IMR-90 (cell line): ENCODE measurements at regions not wholly inside any gene's neighbourhood (a gene's known extent, or its start where the extent isn't known, plus 50 kb on each side); places are given as distances from the start of the nearest gene placed in this dataset.
A peak's percentile ranks its signal among the peaks of the same experiment; 100 is the strongest.

Source experiments
- ATAC-seq: fragments of 200-7000 bp; cut with Tn5 transposase; 2 replicates; pipeline ENCODE4 v1.9.1; 2020; ENCODE audit warnings: low read depth, mild to moderate bottlenecking, moderate library complexity
- BruUV-seq: library from RNA; stranded (reverse); fragments of 400-500 nt; replicated peaks from 2 replicates; lab custom pipeline; 2021; lab: Mats Ljungman, UMichigan
- CTCF ChIA-PET: fragments of 300-600 bp; formaldehyde crosslinking; extraction: SDS; loops from one replicate; lab custom pipeline; 2021; ENCODE audit warnings: antibody characterized with exemption; lab: Yijun Ruan, JAX
- POLR2A ChIA-PET: fragments of 300-600 bp; sonication (Branson Sonifier 250); formaldehyde crosslinking; loops from one replicate; lab custom pipeline; 2022; ENCODE audit warnings: antibody characterized with exemption; ENCODE audit not compliant: unreplicated experiment; lab: Charles Lee
- DNase-seq: peaks from one replicate; pipeline ENCODE4 v3.0.0; 2013
- H2AFZ ChIP-seq: replicated peaks from 2 replicates; pipeline ENCODE3; 2013; ENCODE audit warnings: low read length, mild to moderate bottlenecking; ENCODE audit not compliant: poor library complexity
- H2AK5ac ChIP-seq: 2 replicates; pipeline ENCODE4 v1.6.1; 2013; ENCODE audit warnings: low read depth, low read length, inconsistent platforms
- H2AK9ac ChIP-seq: replicated peaks from 2 replicates; pipeline ENCODE3; 2013; ENCODE audit warnings: mild to moderate bottlenecking, low read depth, low read length, moderate library complexity; ENCODE audit not compliant: poor library complexity
- H2BK120ac ChIP-seq: 2 replicates; pipeline ENCODE4 v1.6.1; 2013; ENCODE audit warnings: low read depth, low read length, inconsistent platforms
- H2BK15ac ChIP-seq: 3 replicates; pipeline ENCODE4 v1.6.1; 2013; ENCODE audit warnings: low read depth, low read length, inconsistent platforms
- H2BK20ac ChIP-seq: 2 replicates; pipeline ENCODE4 v1.6.1; 2013; ENCODE audit warnings: low read depth, mild to moderate bottlenecking, inconsistent platforms, low read length, moderate library complexity
- H2BK5ac ChIP-seq: 2 replicates; pipeline ENCODE4 v1.6.1; 2013; ENCODE audit warnings: mild to moderate bottlenecking, low read depth, low read length, inconsistent platforms; ENCODE audit not compliant: poor library complexity, severe bottlenecking
- H3K14ac ChIP-seq: replicated peaks from 2 replicates; pipeline ENCODE4 v1.6.1; 2013; ENCODE audit warnings: low read depth, low read length, inconsistent platforms
- H3K18ac ChIP-seq: 2 replicates; pipeline ENCODE4 v1.6.1; 2013; ENCODE audit warnings: low read depth, low read length, control low read depth
- H3K23ac ChIP-seq: 2 replicates; pipeline ENCODE4 v1.6.1; 2013; ENCODE audit warnings: low read depth, low read length, inconsistent platforms
- H3K27ac ChIP-seq: 2 replicates; pipeline ENCODE4 v1.5.1; 2013; ENCODE audit warnings: mild to moderate bottlenecking, control low read depth, low read length; ENCODE audit not compliant: insufficient read depth
- H3K27me3 ChIP-seq: 2 replicates; pipeline ENCODE4 v1.6.1; 2013; ENCODE audit warnings: low read length; ENCODE audit not compliant: control insufficient read depth, insufficient read depth
- H3K36me3 ChIP-seq: 2 replicates; pipeline ENCODE4 v1.6.1; 2013; ENCODE audit warnings: low read length, mixed read lengths; ENCODE audit not compliant: control insufficient read depth, insufficient read depth
- H3K4ac ChIP-seq: 2 replicates; pipeline ENCODE4 v1.6.1; 2013; ENCODE audit warnings: low read depth, low read length, inconsistent platforms
- H3K4me1 ChIP-seq: 2 replicates; pipeline ENCODE4 v1.6.1; 2013; ENCODE audit warnings: low read length, mixed read lengths; ENCODE audit not compliant: control insufficient read depth, insufficient read depth
- H3K4me2 ChIP-seq: 2 replicates; pipeline ENCODE4 v1.6.1; 2013; ENCODE audit warnings: low read depth, mild to moderate bottlenecking, control low read depth, low read length, moderate library complexity
- H3K4me3 ChIP-seq: 2 replicates; pipeline ENCODE4 v1.5.1; 2013; ENCODE audit warnings: low read depth, mild to moderate bottlenecking, control low read depth, low read length, moderate library complexity; ENCODE audit not compliant: insufficient read depth
- H3K56ac ChIP-seq: 2 replicates; pipeline ENCODE4 v1.6.1; 2013; ENCODE audit warnings: low read length, inconsistent platforms; ENCODE audit not compliant: insufficient read depth; ENCODE audit errors: extremely low read depth
- H3K79me1 ChIP-seq, 2 experiments: 2 replicates each; pipeline ENCODE4 v1.6.1; 2013; ENCODE audit warnings: low read length in 2 of 2, inconsistent platforms in 1 of 2, low read depth in 1 of 2
- H3K9ac ChIP-seq: 2 replicates; pipeline ENCODE4 v1.6.1; 2013; ENCODE audit warnings: low read depth, low read length, control low read depth
- H3K9me1 ChIP-seq: 2 replicates; pipeline ENCODE4 v1.6.1; 2013; ENCODE audit warnings: low read length, inconsistent platforms; ENCODE audit not compliant: insufficient read depth
- H3K9me3 ChIP-seq: 2 replicates; pipeline ENCODE4 v1.6.1; 2013; ENCODE audit warnings: low read length; ENCODE audit not compliant: control insufficient read depth, insufficient read depth
- H4K20me1 ChIP-seq: 2 replicates; pipeline ENCODE4 v1.6.1; 2013; ENCODE audit warnings: low read length, inconsistent platforms; ENCODE audit not compliant: insufficient read depth
- H4K5ac ChIP-seq: 2 replicates; pipeline ENCODE4 v1.6.1; 2013; ENCODE audit warnings: mild to moderate bottlenecking, low read depth, low read length, control low read depth
- H4K8ac ChIP-seq, 2 experiments: 2 replicates each; pipeline ENCODE4 v1.6.1; 2013; ENCODE audit warnings: low read depth in 2 of 2, low read length in 2 of 2, control low read depth in 1 of 2, inconsistent platforms in 1 of 2
- H4K91ac ChIP-seq: 2 replicates; pipeline ENCODE4 v1.6.1; 2013; ENCODE audit warnings: low read depth, low read length, inconsistent platforms; ENCODE audit not compliant: insufficient read depth
- CEBPB ChIP-seq: IDR thresholded peaks from 2 replicates; pipeline ENCODE4 v1.6.1; 2012; ENCODE audit warnings: low read depth, low read length, improper control_type of control experiment
- MAFK ChIP-seq: IDR thresholded peaks from 2 replicates; pipeline ENCODE4 v1.6.1; 2012; ENCODE audit warnings: low read depth, low read length, improper control_type of control experiment
- RAD21 ChIP-seq: IDR thresholded peaks from 2 replicates; pipeline ENCODE4 v1.6.1; 2012; ENCODE audit warnings: low read length, improper control_type of control experiment
- RFX5 ChIP-seq: IDR thresholded peaks from 2 replicates; pipeline ENCODE4 v1.8.0; 2012; ENCODE audit warnings: low read depth, mild to moderate bottlenecking, low read length, moderate library complexity
- SMC3 ChIP-seq: fragments of 150-350 bp; IDR thresholded peaks from 2 replicates; pipeline ENCODE4 v1.6.1; 2016; ENCODE audit warnings: low read depth, mild to moderate bottlenecking, antibody characterized with exemption, low read length, moderate library complexity
- WGBS, 2 experiments: methylation state at CpG; one replicate each; pipeline versions ENCODE4 v1.1.5 to v1.1.7; 2013; ENCODE audit warnings: missing lambda C conversion rate in 2 of 2; ENCODE audit not compliant: insufficient read length in 1 of 2; ENCODE audit errors: extremely low coverage in 2 of 2; 5-methylcytosine and 5-hydroxymethylcytosine counted together
- dilution Hi-C: fragments of 300-500 bp; cut with HindIII; formaldehyde crosslinking; loops from one replicate; pipeline ENCODE4 v1.14.3; 2018; ENCODE audit warnings: low sequenced_read_pairs; ENCODE audit not compliant: unreplicated experiment
- in situ Hi-C: fragments of 300-500 bp; cut with MboI; formaldehyde crosslinking; loops from 3 replicates; pipeline ENCODE4 v1.14.3; 2019; ENCODE audit warnings: low sequenced_read_pairs, inconsistent platforms, mixed read lengths
- intact Hi-C: fragments of 100-400 bp; cut with micrococcal nuclease; formaldehyde crosslinking; loops from 2 replicates; pipeline ENCODE4 v1.10.0; 2022

DNA sequence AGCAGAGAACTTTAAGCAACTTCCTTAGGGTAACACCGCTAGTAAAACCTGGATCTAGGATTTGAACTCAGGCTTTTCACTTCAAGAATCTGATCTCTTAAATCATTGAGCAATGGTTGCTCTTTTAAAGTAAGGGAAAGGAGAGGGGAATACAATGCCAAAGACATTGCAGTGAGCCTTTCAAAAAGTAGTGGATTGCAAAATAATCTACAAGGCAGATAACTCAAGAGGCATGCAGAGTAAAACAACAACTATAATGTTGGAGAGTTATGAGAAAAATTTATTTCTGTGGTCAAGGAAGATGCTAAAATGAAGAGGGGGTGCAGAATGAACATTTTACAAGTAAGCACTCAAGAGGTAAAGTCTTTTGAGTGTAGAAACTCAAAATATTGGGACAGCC lies 432.6 kb downstream of the C12orf50 start:
- H3K9me3 ChIP-seq, result no peaks in the 10 kb centered on the region
- H3K36me3 ChIP-seq, result no peaks in the 10 kb centered on the region
- no peak overlapping the region for H2AK5ac ChIP-seq
- DNase-seq (no peak), ATAC-seq (peak; percentile 27; the same call in 1 of the 2 replicates)
- ChIA-PET POLR2A (no interaction called here), CTCF (interaction anchor here (0.6 kb wide), 1 partner anchor 263 kb away, joined by 3 read pairs; no protein-coding TSS in a partner anchor)
- H2BK120ac ChIP-seq, result no peak overlapping the region
- no peak overlapping the region for H2BK20ac ChIP-seq
- H3K4ac ChIP-seq, result no peak overlapping the region
- in situ Hi-C loops, result no loop called here
- no peak overlapping the region for H2BK15ac ChIP-seq
- no peak overlapping the region for H3K14ac ChIP-seq
- no TSS peak for BruUV-seq
- intact Hi-C loops, result no loop called here
- no peaks in the 10 kb centered on the region for H4K20me1 ChIP-seq
- no peak overlapping the region for H3K4me3 ChIP-seq
- dilution Hi-C loops, result no loop called here
- no peak overlapping the region for H2AK9ac ChIP-seq
- H4K8ac ChIP-seq, result no peak overlapping the region
- no peak overlapping the region for H4K5ac ChIP-seq
- no peaks in the 10 kb centered on the region for H3K27me3 ChIP-seq
- no peak overlapping the region for H3K4me2 ChIP-seq
- H3K9ac ChIP-seq, result no peak overlapping the region
- H4K91ac ChIP-seq, result no peak overlapping the region
- no peaks in the 10 kb centered on the region for H3K4me1 ChIP-seq
- H2BK5ac ChIP-seq, result no peak overlapping the region
- H3K23ac ChIP-seq, result no peak overlapping the region
- H3K27ac ChIP-seq, result no peak overlapping the region
- H3K79me1 ChIP-seq, result no peaks in the 10 kb centered on the region
- no peak overlapping the region for H2AFZ ChIP-seq
- TF ChIP-seq SMC3 (no peak), CEBPB (no peak), MAFK (no peak), RAD21 (no peak), RFX5 (no peak)
- WGBS, 2 experiments, result no CpG with 5 or more reads among the region's 1 CpG
- H3K18ac ChIP-seq, result no peak overlapping the region
- H3K56ac ChIP-seq, result no peak overlapping the region
- no peaks in the 10 kb centered on the region for H3K9me1 ChIP-seq
